GM21447 (cell line): ENCODE measurements at regions not wholly inside any gene's neighbourhood (a gene's known extent, or its start where the extent isn't known, plus 50 kb on each side); places are given as distances from the start of the nearest gene placed in this dataset.

Experiments used
- ATAC-seq: cut with Tn5 transposase; IDR thresholded peaks from one replicate; pipeline ENCODE4 v1.9.1; 2021; ENCODE audit not compliant: unreplicated experiment

DNA sequence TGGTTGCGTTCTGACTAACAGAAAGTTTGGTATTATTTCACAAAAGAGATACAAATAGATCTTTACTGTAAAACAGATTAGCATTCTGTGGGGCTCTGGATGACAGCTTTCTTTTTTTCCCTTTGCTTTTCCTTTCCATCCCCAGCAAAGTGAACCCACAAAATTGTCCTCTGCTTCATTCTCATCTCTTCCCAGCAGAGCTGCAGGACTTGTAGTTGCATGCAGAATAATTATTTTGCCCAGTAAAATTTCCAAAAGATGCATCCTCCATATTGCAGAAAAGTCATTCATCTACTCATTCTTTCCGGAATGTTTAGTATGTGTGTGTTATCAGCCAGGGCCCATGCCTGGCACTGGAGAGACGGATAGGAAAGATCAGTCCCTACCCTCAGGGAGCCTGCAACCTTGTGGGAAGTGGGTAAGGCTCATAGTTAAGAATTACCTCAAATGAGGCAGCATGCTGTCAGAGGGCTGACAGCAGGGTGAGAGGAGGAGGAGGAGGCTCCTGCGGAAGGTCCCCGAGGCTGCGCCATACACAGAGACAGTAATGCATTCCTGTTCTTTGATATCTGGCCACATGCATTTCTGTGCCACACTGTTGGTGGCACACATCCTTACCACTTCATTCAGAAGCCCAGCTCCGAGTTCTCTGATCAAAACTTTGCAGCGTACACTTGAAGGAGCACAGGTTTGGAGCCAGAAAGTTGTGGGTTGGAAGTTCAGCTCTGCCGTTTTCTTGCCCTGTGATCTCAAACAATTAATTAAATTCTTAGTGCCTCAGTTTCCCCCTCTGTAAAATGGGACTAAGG is 225.4 kb downstream of the MYCN start:
- no peak for ATAC-seq

DNA sequence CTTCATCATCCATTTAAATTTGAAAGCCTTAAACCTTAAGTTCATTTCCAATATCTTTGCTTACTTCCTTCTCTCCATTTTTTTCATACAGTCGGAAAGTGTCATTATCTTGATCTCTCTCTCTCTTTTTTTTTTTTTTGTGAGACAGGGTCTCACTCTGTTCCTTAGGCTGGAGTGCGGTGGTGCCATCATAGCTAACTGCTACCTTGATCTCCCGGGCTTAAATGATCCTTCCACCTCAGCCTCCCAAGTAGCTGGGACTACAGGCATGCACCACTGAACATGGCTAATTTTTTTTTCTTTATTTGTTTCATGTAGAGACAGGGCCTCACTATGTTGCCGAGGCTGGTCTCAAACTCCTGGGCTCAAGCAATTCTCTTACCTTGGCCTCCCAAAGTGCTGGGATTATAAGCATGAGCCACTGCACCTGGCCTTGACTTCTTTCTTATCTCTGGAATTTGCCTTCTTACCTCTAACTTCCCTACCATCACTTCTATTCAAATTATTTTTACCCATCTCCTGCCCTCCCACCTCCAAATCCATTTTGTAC is 222.2 kb downstream of the MYCN start:
- ATAC-seq, result no peak

DNA sequence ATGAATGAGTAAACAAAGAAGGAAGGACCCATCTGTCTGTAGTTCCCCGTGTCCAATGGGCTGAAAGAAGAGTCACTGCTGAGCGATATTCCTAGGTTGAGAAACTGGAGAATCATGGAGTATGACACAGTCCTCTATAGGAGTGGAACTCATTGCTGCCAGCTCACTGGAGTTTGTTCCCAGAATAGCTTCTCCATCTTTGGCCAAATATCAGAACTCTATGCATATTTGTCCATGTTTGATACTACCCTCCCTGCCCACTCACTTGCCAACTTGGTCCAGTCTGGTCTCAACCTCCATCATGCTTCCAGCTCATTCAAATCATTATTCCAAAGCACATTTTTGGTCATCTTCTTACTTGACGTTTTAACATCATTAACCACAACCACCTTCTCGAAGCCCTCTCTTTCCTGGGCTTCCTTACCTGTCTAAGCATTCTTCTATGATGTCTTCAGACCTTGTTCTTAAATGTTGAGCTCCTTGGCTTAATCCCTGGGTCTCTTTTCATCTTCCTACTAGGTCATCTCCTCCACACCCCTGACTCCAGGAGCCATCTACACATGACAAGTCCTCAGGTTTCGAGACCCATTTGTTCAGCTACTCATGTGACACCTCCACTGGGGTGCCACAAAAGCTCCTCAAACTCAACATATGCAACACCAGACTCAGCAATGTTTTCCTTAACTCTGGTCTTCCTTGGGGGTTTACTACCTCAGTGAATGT is 221.6 kb downstream of the MYCN start:
- ATAC-seq, result no peak

DNA sequence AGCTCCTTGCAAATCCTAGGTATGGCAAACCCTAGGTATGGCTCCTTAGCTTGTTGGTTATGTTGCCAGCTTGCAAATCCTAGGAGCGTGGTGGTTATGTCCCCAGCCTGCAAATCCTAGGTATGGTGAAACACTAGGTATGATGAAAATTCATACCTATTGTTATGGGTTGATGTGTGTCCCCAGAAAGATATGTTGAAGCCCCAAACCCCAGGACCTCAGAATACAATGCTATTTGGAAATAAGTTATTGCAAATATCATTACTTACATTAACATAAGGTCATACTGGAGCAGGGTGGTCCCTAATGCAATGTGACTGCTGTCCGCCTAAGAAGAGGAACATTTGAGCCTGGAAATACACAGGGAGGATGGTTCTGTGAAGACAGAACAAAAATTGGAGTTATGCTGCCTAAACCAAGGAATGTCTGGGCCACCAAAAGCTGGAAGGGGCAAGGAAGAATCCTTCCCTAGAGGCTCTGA is 220.8 kb downstream of the MYCN start:
- ATAC-seq, result no peak

DNA sequence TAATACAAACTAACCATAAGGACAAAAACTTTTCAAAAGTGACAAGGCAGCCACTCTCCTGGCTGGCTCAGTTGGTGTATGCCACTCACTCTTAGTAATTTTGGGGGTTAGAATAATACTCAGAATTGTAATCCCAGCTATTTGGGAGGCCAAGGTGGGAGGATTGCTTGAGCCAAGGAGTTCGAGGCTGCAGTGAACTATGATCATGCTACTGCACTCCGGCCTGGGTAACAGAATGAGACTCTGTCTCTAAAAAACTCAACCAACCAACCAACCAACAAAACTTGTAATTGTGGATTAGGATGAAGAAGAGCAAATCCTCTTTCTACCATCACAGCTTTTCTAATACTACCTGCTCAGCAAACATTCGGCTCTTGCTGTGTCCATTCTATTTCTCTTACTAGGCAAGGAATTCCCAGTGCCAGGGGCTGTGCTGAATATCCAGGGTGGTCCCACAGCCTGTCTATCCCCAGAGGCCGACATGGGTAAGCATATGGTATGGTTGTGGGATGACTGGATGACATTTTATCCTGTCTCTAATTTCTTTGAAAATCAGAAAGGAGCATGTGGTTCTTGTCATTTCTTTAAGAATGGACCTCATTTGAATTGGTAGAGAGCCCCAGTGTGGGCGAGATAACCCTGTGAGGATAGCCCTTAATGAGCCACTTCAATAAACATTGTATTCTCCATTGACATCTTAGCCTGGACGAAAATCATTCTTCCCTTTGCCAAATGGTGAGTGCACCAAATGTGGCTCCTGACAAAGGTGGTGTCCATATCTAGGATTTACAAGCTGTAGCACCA is 220.1 kb downstream of the MYCN start:
- ATAC-seq, result no peak

DNA sequence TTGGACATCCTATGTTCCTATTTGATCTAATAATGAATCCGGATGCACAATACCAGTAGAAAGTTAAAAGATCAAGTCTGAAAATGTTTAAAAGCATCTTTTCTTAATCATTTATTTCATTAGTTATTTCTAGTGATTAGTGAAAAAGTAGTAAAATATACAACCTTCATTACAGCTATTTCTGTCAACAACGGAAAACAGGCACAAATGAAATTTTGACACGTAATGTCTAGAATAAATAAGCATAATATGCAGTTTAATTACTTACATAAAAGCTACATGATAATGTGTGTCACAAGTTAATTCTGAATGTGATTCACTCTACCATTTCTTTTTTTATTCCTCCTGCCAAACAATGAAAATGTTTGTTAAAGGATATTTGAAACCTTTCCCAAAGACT is 216.1 kb downstream of the MYCN start:
- no peak for ATAC-seq

DNA sequence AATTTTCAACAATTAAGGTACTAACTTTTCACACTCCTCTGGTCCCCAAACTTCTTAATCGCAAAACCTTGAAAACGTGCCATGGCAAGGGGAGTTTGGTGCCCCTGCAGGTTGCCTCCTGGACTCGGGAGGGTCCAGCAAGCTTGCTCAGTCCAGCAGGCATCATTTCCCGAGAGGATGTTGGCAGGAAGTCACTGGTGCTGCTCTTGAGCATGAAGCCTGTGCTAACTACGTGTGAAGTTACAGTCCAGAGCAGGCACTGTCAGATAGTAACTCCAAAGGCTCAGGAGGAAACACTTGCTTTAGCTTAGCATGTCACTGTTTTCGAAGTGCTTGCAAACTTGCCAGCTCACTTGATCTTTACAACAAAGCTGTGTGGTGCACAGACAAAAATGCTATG is 215.4 kb downstream of the MYCN start:
- no peak for ATAC-seq

DNA sequence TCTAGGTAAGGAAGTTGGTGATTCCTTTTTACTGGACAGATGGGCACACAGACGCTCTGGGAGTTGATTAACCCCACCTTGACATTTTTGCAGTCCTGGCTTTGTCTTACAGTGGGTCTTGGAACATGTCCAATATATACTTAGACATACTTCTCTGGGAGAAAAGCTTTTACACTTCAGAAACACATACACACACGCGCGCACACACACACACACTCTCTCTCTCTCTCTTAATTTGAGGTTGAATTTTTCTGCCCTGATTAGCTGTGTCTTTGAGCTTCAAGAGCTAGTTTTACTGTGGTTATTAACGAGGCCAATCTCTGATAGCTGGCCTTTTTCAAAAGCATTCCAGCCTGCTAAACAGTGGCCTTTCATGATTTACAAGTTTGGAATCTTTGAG is 215.0 kb downstream of the MYCN start:
- ATAC-seq, result no peak

DNA sequence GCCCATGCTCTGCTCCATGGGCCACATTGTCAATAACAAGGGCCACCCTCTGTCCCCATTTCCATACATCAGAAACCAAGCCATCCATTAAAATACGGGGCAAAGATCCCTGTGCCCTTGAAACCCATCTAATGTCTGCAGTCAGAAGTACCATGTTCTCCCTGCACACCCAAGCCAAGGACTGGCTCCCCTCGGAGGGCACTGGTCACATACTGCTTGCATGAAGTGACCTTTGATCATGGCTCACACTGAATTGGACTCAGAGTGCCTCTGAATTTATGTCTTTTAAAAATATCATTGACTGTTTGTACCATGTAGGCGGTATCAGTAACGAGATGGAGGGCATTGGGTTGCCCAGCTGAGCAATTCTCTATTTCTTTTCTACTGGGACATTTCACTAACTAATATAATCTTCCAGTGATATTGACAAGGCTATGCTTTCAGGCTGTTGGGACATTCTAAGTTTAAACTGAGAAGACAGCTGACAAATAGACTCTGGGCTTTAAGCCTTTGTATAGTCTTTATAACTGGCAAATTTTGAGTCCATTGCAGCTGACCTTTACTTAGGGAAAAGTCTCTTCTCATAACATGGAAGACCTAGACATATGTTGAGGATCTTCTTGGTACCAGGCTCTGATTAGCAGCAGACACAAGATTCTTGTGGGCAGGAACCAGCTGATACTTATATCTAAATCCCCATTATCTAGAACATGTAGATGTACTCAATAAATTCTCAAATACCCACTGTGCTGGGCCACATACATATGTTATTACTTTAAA is 214.3 kb downstream of the MYCN start:
- no peak for ATAC-seq

DNA sequence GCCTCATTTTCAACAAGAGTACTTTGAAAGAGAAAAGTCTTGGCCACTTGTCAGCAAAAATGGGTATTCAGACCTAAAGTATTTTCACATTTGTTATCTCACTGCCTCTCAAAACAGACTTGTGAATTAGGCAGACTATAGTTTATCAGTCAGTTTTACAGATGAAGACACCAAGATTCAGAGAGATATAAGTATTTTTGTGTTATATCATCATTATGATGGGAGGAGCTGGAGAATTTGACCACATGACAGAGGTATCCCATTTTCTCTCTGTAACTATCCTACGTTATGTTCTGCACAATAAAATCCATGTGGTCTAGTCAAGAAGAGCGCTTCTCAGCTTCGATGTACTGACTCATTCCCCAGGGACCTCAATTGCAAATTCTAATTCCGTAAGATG is 213.7 kb downstream of the MYCN start:
- no peak for ATAC-seq

DNA sequence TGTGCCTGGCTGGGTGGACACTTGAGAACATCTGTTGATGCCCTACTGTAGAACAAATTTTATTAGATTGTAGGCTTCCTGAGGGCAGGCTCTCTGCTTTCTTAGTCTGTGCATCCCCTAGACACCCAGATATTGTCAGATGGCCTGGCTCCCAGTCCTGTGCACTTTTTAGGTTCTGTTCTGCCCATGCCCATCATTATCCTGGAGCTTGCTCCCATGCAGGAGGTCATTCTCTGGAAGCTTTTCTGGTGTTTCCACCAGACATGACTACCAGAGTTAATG is 213.3 kb downstream of the MYCN start:
- no peak for ATAC-seq

DNA sequence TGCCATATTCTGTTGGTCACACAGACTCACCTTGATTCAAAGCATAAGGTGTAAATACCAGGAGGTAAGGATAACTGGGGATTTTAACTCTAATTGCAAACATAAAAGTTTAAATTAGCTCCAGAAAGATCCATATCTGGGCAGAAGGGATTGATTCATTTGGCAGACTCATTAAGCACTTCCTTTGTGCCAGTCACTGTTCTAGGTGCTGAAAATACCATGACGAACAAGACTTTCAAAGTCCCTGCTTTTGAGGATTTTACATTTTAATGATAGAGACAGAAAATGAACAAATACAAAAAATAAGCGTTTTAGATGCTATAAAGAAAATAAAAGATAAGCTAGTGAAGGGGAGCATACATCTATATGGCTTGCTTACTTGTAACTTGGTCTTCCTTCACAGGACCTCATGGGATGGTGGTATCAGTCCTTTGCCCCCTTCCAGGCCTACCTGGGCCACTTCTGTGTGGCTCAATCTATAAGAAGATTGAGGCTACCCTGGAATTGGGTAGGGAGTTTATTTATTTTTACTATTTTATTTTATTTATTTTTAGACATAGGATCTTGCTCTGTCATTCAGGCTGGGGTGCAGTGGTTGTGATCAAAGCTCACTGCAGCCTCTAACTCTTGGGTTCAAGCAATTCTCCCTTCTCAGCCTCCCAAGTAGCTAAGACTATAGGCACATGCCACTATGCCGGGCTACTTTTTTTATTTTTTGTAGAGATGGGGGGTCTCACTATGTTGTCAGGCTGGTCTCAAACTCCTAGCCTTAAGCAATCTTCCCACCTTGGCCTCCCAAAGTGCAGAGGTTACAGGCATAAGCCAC is 212.8 kb downstream of the MYCN start:
- ATAC-seq, result no peak

DNA sequence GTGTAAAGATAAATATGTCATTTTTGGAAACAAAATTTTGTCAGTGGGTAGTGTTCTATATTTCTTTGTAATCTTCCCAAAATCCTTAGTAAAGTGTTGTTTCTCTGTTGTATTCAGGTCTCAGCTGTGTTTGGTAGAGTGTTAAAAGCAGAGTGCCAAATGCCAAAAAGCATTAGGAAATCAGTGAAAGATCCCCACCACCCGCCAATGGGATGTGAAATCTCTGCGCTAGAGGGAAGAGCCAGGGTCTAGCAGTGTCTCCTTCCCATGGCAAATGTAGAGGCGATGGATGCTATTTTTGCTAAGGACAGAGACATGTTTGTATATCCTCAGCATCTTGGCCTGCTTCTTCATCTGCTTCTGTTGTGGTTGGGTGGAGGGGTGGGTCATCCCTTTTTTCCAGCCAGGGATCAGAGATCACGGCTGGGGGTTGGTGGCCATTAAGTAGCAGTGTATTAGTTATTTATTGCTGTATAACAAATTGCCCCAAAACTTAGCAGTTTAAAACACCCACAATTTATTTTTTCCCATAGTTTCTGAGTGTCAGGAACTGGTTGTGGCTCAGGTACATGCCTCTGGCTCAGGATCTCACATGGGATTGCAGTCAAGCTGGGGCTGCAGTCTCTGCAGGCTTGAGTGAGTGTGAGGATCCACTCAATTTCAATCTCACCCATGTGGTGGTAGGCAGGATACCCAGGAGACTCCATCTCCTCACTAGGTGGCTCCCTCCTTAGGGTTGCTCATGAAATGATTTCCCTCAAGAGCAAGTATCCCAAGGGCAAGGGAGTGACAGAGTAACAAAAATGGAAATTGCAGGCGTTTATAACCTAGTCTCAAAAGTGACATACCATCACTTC is 211.9 kb downstream of the MYCN start:
- no peak for ATAC-seq

DNA sequence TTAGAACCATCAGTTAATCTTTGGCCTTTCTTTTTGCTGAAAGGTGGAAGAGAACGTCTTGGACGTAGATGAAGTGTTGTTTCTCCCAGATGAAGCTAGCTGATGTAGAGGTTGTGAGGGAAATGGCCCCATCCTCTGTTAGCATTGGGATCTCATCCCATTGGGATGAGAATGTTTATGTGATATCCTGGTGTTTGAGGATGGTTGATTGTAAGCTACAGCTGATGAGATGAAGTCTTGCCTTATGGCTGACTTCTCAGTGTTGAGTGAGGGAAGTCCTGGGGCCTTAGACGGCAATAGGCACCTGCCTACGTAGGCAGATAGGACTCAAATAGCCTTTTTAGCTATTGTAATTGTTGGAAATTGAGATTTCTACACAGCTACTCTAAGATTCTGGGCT is 211.3 kb downstream of the MYCN start:
- ATAC-seq, result no peak

DNA sequence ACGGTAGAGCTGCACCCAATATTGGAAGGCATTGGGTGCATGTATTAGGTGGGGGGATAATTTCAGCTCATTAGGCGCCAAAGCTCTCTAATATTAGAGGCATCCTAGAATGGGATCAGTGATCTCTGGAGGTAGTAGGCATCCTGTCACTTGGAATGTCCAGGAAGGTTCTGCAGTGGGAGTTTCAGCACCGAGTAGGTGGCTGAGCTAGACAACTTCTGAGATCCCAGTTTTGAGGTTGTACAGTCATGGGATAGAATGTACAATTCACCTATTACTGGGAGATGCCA is 210.9 kb downstream of the MYCN start:
- ATAC-seq, result no peak

DNA sequence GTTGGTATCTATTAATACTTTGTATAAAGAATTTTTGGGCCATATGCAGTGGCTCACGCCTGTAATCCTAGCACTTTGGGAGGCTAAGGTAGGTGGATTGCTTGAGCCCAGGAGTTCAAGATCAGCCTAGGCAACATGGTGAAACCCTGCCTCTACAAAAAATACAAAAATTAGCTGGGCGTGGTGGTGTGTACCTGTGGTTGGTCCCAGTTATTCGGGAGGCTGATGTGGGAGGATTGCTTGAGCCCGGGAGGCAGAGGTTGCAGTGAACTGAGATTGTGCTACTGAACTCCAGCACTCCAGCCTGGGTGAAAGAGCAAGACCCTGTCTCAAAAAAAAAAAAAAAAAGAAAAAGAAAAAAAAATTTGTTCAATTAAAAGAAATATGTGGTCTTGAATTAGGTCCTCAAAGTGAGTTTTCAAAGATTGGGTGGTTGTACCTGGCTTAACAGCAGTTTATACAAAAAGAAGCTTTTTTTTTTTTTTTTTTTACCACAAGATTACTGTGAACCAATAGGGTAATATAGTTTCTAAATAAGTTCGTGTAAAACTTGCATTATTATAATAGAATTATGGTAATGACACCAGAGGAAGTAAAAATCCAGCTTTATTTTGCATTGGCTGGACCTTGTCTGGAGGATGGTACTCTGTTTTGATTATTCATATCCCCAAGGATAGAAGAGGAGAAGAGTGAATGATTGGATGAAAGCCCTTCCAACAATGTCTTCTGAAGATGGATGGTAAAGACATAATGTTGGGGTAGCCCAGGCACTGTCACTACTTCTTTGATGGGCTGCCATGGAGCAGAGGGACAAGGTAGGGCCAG is 210.3 kb downstream of the MYCN start:
- no peak for ATAC-seq

DNA sequence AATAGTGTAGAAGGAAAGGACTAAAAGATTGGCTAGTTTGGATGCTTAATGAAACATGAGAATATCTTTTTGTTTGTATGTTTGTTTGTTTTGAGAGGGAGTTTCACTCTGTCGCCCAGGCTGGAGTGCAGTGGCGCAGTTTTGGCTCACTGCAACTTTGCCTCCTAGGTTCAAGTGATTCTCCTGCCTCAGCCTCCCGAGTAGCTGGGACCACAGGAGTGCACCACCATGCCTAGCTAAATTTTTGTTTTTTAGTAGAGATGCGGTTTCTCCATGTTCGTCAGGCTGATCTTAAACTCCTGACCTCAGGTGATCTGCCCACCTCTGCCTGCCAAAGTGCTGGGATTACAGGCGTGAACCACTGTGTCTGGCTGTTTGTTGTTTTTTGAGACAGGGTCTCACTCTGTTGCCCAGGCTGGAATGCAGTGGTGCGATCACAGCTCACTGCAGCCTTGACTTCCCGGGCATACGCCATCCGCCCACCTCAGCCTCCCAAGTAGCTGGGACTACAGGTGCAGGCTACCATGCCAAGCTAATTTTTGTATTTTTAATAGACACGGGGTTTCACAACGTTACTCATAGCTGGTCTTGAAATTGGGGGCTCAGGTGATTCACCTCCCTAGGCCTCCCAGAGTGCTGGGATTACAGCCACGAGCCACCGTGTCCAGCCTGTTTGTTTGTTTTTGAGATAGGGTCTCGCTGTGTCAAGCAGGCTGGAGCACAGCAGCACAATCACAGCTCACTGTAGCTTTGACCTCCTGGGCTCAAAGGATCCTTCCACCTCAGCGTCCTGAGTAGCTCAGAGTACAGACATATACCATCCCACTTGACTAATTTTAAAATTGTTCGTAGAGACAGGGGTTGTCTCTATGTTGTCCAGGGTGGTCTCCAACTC is 209.2 kb downstream of the MYCN start:
- ATAC-seq, result no peak
